CD4-positive, alpha-beta T cell (primary cell): ENCODE measurements at regions not wholly inside any gene's neighbourhood (a gene's known extent, or its start where the extent isn't known, plus 50 kb on each side); places are given as distances from the start of the nearest gene placed in this dataset.

Experiments used
- ATAC-seq: fragments of 200-7000 bp; cut with Tn5 transposase; one replicate; pipeline ENCODE4 v1.10.0; 2022; ENCODE audit warnings: mild to moderate bottlenecking; ENCODE audit not compliant: poor library complexity
- CTCF ChIA-PET: fragments of 350-600 bp; sonication (Branson Sonifier 250); formaldehyde crosslinking; loops from one replicate; lab custom pipeline; 2021; ENCODE audit warnings: antibody characterized with exemption, inconsistent platforms; lab: Charles Lee
- POLR2A ChIA-PET: fragments of 350-600 bp; sonication (Branson Sonifier 250); formaldehyde crosslinking; loops from one replicate; lab custom pipeline; 2021; ENCODE audit warnings: antibody characterized with exemption, inconsistent platforms; lab: Charles Lee
- DNase-seq, 14 experiments: peaks; one replicate each; pipeline ENCODE4 v3.0.0-alpha.2; 2013 to 2020; ENCODE audit warnings: mixed read lengths in 2 of 14
- H3K27ac ChIP-seq, 2 donors: one replicate each; pipeline versions ENCODE4 v1.5.1 to v1.7.0; 2013; ENCODE audit warnings: low read length in 2 of 2, low read depth in 1 of 2, mild to moderate bottlenecking in 1 of 2
- H3K27me3 ChIP-seq, 2 experiments: 1 replicate in 1 of 2; 2 replicates in 1 of 2; pipeline versions ENCODE4 v1.6.1 to v1.7.0; 2013; ENCODE audit warnings: low read length in 2 of 2, control low read depth in 1 of 2, mild to moderate bottlenecking in 1 of 2, moderate library complexity in 1 of 2; ENCODE audit not compliant: insufficient read depth in 2 of 2, control insufficient read depth in 1 of 2
- H3K36me3 ChIP-seq: one replicate; pipeline ENCODE4 v1.6.1; 2013; ENCODE audit warnings: low read length, control low read depth; ENCODE audit not compliant: insufficient read depth
- H3K4me1 ChIP-seq: one replicate; pipeline ENCODE4 v1.6.1; 2013; ENCODE audit warnings: low read length, control low read depth; ENCODE audit not compliant: insufficient read depth
- H3K4me3 ChIP-seq: one replicate; pipeline ENCODE4 v1.5.1; 2013; ENCODE audit warnings: mild to moderate bottlenecking, low read length, moderate library complexity
- H3K9me3 ChIP-seq, 2 experiments: 1 replicate in 1 of 2; 2 replicates in 1 of 2; pipeline versions ENCODE4 v1.6.1 to v1.7.0; 2013; ENCODE audit warnings: low read length in 2 of 2, mild to moderate bottlenecking in 2 of 2, control low read depth in 1 of 2, moderate library complexity in 1 of 2; ENCODE audit not compliant: control insufficient read depth in 1 of 2, insufficient read depth in 1 of 2
- H3K27ac Mint-ChIP-seq: one replicate; pipeline ENCODE4 v1.8.0; 2020; ENCODE audit warnings: mixed read lengths
- H3K27me3 Mint-ChIP-seq: one replicate; pipeline ENCODE4 v1.8.0; 2021; ENCODE audit warnings: mixed read lengths
- H3K36me3 Mint-ChIP-seq: one replicate; pipeline ENCODE4 v1.8.0; 2021; ENCODE audit warnings: low read depth, mixed read lengths
- H3K4me1 Mint-ChIP-seq: one replicate; pipeline ENCODE4 v1.8.0; 2021; ENCODE audit warnings: low read depth, mixed read lengths
- H3K4me3 Mint-ChIP-seq: one replicate; pipeline ENCODE4 v1.8.0; 2020; ENCODE audit warnings: mild to moderate bottlenecking, mixed read lengths
- H3K9me3 Mint-ChIP-seq: one replicate; pipeline ENCODE4 v1.8.0; 2020; ENCODE audit warnings: mixed read lengths
- intact Hi-C, 2 experiments: fragments of 100-400 bp; cut with DNase I in 1 of 2; cut with micrococcal nuclease in 1 of 2; formaldehyde crosslinking; loops; one replicate each; pipeline versions ENCODE4 v1.15.1 to v1.9.0; 2023 to 2025; cut with DNase I, micrococcal nuclease
- TF ChIP-seq, protein P1 (sequence below): fragments of 200-600 bp; IDR thresholded peaks from one replicate; pipeline ENCODE4 v1.8.0; 2022; ENCODE audit warnings: antibody characterized with exemption, mild to moderate bottlenecking

DNA sequence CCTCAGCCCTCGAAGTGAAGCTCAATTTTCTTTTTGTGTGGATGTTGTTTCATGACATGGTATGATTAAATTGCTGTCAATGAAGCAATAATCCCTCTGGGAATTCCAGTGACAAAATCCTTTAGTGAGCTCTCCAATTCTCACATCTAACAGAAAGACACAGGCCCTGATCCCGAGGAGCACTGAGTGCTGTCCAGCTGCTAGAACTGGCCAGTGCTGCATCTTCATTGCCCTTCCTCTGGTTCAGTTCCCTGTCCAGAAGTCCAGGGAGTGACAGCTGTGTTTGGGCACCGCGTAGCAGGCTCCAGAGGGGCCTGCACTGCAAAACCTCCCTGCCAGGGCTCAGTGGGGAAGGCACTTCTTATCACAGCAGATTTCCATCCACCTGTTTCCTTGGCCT is 516.8 kb upstream of the ATP11B start:
- Mint-ChIP-seq H3K4me3 (no peak overlapping the region), H3K27ac (no peak overlapping the region), H3K27me3 (no peaks in the 10 kb centered on the region), H3K9me3 (no peaks in the 10 kb centered on the region), H3K36me3 (no peaks in the 10 kb centered on the region), H3K4me1 (no peaks in the 10 kb centered on the region)
- Histone ChIP-seq H3K27me3 (no peaks in the 10 kb centered on the region), H3K27ac (no peak overlapping the region), H3K36me3 (no peaks in the 10 kb centered on the region), H3K9me3 (peaks cover 0 to 4% of the 10 kb centered on the region in 2 experiments), H3K4me3 (no peak overlapping the region), H3K4me1 (no peaks in the 10 kb centered on the region)
- ChIA-PET POLR2A (no interaction called here), CTCF (no interaction called here)
- intact Hi-C loops: no loop called here
- TF ChIP-seq, protein P1, sequence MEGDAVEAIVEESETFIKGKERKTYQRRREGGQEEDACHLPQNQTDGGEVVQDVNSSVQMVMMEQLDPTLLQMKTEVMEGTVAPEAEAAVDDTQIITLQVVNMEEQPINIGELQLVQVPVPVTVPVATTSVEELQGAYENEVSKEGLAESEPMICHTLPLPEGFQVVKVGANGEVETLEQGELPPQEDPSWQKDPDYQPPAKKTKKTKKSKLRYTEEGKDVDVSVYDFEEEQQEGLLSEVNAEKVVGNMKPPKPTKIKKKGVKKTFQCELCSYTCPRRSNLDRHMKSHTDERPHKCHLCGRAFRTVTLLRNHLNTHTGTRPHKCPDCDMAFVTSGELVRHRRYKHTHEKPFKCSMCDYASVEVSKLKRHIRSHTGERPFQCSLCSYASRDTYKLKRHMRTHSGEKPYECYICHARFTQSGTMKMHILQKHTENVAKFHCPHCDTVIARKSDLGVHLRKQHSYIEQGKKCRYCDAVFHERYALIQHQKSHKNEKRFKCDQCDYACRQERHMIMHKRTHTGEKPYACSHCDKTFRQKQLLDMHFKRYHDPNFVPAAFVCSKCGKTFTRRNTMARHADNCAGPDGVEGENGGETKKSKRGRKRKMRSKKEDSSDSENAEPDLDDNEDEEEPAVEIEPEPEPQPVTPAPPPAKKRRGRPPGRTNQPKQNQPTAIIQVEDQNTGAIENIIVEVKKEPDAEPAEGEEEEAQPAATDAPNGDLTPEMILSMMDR: no peak
- no peak for DNase-seq
- ATAC-seq: no peak

DNA sequence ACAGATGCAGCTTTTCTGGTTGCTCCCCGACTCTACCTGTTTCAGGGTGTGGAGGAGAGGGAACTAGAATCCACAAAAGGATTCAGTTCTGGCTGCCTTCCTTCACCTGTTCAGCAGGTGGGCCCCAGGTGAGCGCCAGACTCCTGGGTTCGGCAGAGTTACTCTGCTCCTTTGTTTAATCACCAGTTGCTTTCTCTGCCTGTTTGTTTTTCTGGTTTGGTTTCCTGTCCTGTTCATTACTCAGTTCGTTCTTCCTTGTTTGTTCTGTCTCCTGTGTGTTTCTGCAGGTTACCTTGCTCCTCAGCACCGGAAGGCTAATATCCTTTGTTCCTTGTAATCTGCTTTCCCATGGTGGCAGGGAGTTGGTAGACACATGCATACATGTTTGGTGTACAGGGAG is 508.5 kb upstream of the ATP11B start:
- no peak for ATAC-seq

DNA sequence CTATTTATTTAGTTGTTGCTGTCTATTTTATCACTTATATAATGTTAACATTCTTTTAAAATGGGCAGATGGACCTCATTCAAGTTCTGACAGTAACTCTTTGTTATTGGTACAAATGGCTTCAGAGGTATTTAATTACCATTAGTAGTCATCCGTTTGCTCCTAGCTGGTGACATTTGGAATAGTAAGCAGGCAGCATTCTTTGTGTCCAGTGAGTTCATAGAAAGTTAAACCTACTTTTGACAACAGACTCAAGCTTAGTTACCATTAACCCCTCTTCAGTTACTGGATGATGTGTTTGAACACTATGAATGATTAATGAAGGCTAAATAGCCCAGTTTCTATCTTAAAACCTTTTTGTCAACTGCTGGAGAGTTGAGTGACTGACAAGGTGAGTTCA is 500.7 kb upstream of the ATP11B start:
- Mint-ChIP-seq H3K27me3 (no peaks in the 10 kb centered on the region), H3K4me1 (no peaks in the 10 kb centered on the region), H3K4me3 (no peak overlapping the region), H3K9me3 (peaks cover 3% of the 10 kb centered on the region), H3K36me3 (no peaks in the 10 kb centered on the region), H3K27ac (no peak overlapping the region)
- no peak overlapping the region for H3K27ac ChIP-seq
- H3K9me3 ChIP-seq: no peaks in the 10 kb centered on the region
- intact Hi-C loops: no loop called here
- H3K4me1 ChIP-seq: no peaks in the 10 kb centered on the region
- TF ChIP-seq, protein P1: no peak
- no peak overlapping the region for H3K4me3 ChIP-seq
- DNase-seq (no peak), ATAC-seq (no peak)
- no peaks in the 10 kb centered on the region for H3K27me3 ChIP-seq
- H3K36me3 ChIP-seq: no peaks in the 10 kb centered on the region
- CTCF ChIA-PET: no interaction called here
- POLR2A ChIA-PET: no interaction called here

More for the DNA sequence above, 508.5 kb upstream of the ATP11B start:
- H3K27ac ChIP-seq: no peak overlapping the region
- H3K9me3 Mint-ChIP-seq: no peaks in the 10 kb centered on the region
- H3K4me1 ChIP-seq: no peaks in the 10 kb centered on the region
- no peak overlapping the region for H3K4me3 Mint-ChIP-seq
- no peak overlapping the region for H3K27ac Mint-ChIP-seq
- H3K27me3 Mint-ChIP-seq: no peaks in the 10 kb centered on the region
- ChIA-PET CTCF (no interaction called here), POLR2A (no interaction called here)
- no peaks in the 10 kb centered on the region for H3K4me1 Mint-ChIP-seq
- no peaks in the 10 kb centered on the region for H3K36me3 Mint-ChIP-seq
- H3K9me3 ChIP-seq: peaks cover 0 to 3% of the 10 kb centered on the region in 2 experiments
- intact Hi-C loops: no loop called here
- no peak for DNase-seq
- H3K36me3 ChIP-seq: no peaks in the 10 kb centered on the region
- H3K27me3 ChIP-seq: no peaks in the 10 kb centered on the region
- TF ChIP-seq, protein P1: no peak
- H3K4me3 ChIP-seq: no peak overlapping the region
